OCI-M2 (cell line): ENCODE measurements at regions not wholly inside any gene's neighbourhood (a gene's known extent, or its start where the extent isn't known, plus 50 kb on each side); places are given as distances from the start of the nearest gene placed in this dataset.

Experiments
- DNase-seq: peaks from one replicate; lab custom pipeline; 2025; ENCODE audit not compliant: unreplicated experiment; lab: John Stamatoyannopoulos, UW

DNA sequence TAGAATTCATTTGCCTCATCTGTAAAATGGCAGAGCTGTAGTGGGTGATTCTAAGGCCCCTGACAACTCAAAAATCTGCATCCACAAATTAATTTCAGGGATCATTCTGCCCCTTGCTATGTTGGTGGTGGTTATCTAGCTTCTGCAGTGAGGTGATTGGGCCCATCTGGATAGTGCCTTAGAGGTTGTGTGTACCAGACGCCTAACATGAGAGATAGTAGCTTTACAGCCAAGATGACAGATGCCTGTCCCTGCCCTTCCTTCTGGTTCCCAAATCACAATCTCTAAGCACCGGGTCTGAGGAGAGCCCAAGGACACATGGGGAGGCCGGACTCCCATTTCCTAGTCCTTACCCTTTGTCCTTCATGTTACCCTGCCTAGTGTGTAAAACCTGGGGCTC is 51.1 kb upstream of the TNP1 start:
- DNase-seq = no peak

DNA sequence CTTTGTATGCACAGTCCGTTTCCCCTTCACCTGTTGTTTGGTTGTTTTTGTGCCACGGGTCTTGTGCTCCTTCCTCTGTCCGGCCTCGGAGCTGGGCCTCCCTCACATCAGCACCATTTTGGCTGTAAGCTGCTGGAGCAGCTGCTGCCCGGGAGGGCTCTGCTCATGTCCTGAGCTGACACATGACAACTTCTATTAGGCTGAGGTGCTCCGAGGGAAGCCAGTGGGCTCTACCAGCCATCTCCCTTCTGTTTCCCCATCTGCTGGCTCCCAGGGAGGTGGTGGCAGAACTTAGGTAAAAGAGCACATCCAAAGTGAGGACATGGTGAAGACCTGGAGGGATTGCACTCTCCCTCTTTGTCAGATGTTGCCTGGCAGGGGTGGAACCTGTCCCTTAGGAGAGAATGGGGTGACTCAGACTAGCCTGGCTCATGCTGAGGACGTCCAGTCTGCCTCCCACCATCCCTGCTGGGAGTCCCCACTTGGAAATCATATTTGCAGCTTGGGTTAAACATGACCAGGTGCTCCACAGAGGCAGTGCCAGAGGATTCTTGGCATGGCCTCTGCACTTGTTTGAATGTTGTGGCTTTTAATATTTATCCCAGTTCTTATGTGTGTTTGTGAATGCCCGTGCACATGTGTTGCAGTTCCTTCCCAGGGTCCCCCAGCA is 49.8 kb upstream of the TNP1 start:
- DNase-seq = no peak
